K562 (cell line): ENCODE measurements at regions not wholly inside any gene's neighbourhood (a gene's known extent, or its start where the extent isn't known, plus 50 kb on each side); places are given as distances from the start of the nearest gene placed in this dataset.

Experiments
- ATF7 ChIP-seq: fragments of 450-650 bp; IDR thresholded peaks from 2 replicates; pipeline ENCODE4 v1.7.1; 2014; ENCODE audit warnings: mild to moderate bottlenecking, moderate library complexity
- BRD9 ChIP-seq: fragments of 450-650 bp; IDR thresholded peaks from 2 replicates; pipeline ENCODE4 v1.6.1; 2018; ENCODE audit warnings: low read depth; ENCODE audit not compliant: partially characterized antibody
- EP400 ChIP-seq: fragments of 450-650 bp; IDR thresholded peaks from 2 replicates; pipeline ENCODE4 v1.6.1; 2017; ENCODE audit warnings: antibody characterized with exemption, mild to moderate bottlenecking, moderate library complexity
- ETV6 ChIP-seq, 3 experiments: fragments of 150-350 bp in 1 of 3; sonication (generic) in 1 of 3; formaldehyde crosslinking in 1 of 3; IDR thresholded peaks; 2 replicates each; pipeline versions ENCODE4 v1.6.1 to v1.8.0; 2014 to 2022; ENCODE audit warnings: borderline replicate concordance in 2 of 3, low read depth in 2 of 3, antibody characterized with exemption in 1 of 3, low read length in 1 of 3, mild to moderate bottlenecking in 1 of 3, missing genetic modification reagents in 1 of 3
- GATAD2A ChIP-seq: fragments of 450-650 bp; IDR thresholded peaks from 2 replicates; pipeline ENCODE4 v1.6.1; 2017
- KAT7 ChIP-seq: sonication (generic); formaldehyde crosslinking; IDR thresholded peaks from 2 replicates; pipeline ENCODE4 v1.8.0; 2022; ENCODE audit warnings: missing genetic modification reagents, mild to moderate bottlenecking, borderline replicate concordance
- LEF1 ChIP-seq: fragments of 450-650 bp; IDR thresholded peaks from 2 replicates; pipeline ENCODE4 v1.6.1; 2016; ENCODE audit warnings: mild to moderate bottlenecking
- MTA3 ChIP-seq: fragments of 450-650 bp; formaldehyde crosslinking; IDR thresholded peaks from 2 replicates; pipeline ENCODE4 v1.6.1; 2017; ENCODE audit warnings: mild to moderate bottlenecking, borderline replicate concordance
- NCOA2 ChIP-seq, 2 experiments: fragments of 450-650 bp; IDR thresholded peaks; 2 replicates each; pipeline ENCODE4 v1.6.1; 2018; ENCODE audit warnings: mild to moderate bottlenecking in 2 of 2, moderate library complexity in 1 of 2; ENCODE audit not compliant: partially characterized antibody in 2 of 2
- SMARCA4 ChIP-seq: fragments of 450-650 bp; IDR thresholded peaks from 2 replicates; pipeline ENCODE4 v1.6.1; 2016
- TRIM24 ChIP-seq, 2 experiments: fragments of 450-650 bp; IDR thresholded peaks; 2 replicates each; pipeline ENCODE4 v1.6.1; 2016
- TF ChIP-seq, protein P1 (sequence below), 2 experiments: fragments of 450-650 bp; IDR thresholded peaks; 2 replicates each; pipeline ENCODE4 v1.6.1; 2018; ENCODE audit warnings: mild to moderate bottlenecking in 2 of 2, low read depth in 1 of 2; ENCODE audit not compliant: partially characterized antibody in 2 of 2
- TF ChIP-seq, protein P2 (sequence below): fragments of 450-650 bp; IDR thresholded peaks from 2 replicates; pipeline ENCODE4 v1.6.1; 2017; ENCODE audit warnings: antibody characterized with exemption, mild to moderate bottlenecking
- TF ChIP-seq, protein P3 (sequence below): sonication (generic); IDR thresholded peaks from 2 replicates; pipeline ENCODE4 v1.6.1; 2016

DNA sequence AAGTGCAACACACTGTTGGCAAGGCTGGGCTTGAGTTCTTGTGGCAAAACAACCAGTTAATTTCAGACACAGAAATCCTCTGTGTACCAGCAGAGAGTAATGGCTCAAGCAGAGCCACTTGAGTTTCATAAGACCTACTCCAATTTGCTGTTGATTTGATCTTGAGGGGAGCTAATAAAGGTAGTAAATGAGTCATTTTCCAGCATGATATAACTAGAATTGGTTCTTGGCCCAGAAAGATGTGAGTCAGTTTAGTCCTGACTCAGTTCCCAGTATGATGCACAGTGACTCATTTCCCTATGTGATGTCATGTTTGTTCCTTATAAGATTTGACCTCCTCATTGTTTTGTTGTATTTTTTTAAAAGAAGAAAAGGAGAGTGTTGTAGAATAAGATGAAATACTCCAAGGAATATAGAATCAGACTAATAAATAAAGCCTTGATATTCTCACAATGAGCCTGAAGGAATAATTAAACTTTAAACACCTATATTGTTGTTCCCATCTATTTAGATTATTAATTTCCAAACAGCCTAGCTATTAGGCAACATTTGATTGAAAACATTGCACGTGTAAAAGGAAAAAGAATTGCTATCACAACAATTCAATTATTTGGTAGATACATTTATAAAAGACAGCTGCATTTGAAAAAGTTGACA, 186.2 kb downstream of the REEP3 start (continued):
- TF ChIP-seq EP400 = peak; percentile 27; the same call in 1 of the 2 replicates
- TF ChIP-seq, protein P1, sequence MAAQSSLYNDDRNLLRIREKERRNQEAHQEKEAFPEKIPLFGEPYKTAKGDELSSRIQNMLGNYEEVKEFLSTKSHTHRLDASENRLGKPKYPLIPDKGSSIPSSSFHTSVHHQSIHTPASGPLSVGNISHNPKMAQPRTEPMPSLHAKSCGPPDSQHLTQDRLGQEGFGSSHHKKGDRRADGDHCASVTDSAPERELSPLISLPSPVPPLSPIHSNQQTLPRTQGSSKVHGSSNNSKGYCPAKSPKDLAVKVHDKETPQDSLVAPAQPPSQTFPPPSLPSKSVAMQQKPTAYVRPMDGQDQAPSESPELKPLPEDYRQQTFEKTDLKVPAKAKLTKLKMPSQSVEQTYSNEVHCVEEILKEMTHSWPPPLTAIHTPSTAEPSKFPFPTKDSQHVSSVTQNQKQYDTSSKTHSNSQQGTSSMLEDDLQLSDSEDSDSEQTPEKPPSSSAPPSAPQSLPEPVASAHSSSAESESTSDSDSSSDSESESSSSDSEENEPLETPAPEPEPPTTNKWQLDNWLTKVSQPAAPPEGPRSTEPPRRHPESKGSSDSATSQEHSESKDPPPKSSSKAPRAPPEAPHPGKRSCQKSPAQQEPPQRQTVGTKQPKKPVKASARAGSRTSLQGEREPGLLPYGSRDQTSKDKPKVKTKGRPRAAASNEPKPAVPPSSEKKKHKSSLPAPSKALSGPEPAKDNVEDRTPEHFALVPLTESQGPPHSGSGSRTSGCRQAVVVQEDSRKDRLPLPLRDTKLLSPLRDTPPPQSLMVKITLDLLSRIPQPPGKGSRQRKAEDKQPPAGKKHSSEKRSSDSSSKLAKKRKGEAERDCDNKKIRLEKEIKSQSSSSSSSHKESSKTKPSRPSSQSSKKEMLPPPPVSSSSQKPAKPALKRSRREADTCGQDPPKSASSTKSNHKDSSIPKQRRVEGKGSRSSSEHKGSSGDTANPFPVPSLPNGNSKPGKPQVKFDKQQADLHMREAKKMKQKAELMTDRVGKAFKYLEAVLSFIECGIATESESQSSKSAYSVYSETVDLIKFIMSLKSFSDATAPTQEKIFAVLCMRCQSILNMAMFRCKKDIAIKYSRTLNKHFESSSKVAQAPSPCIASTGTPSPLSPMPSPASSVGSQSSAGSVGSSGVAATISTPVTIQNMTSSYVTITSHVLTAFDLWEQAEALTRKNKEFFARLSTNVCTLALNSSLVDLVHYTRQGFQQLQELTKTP (IDR thresholded peaks at IDR 0.05; ENCODE audit: low read depth in 1 of 2, partially characterized antibody in 2 of 2) = peak in 1 of 2 experiments; percentile 91
- peak; percentile 62 for TF ChIP-seq BRD9
- TF ChIP-seq GATAD2A = no peak
- TF ChIP-seq, protein P2, sequence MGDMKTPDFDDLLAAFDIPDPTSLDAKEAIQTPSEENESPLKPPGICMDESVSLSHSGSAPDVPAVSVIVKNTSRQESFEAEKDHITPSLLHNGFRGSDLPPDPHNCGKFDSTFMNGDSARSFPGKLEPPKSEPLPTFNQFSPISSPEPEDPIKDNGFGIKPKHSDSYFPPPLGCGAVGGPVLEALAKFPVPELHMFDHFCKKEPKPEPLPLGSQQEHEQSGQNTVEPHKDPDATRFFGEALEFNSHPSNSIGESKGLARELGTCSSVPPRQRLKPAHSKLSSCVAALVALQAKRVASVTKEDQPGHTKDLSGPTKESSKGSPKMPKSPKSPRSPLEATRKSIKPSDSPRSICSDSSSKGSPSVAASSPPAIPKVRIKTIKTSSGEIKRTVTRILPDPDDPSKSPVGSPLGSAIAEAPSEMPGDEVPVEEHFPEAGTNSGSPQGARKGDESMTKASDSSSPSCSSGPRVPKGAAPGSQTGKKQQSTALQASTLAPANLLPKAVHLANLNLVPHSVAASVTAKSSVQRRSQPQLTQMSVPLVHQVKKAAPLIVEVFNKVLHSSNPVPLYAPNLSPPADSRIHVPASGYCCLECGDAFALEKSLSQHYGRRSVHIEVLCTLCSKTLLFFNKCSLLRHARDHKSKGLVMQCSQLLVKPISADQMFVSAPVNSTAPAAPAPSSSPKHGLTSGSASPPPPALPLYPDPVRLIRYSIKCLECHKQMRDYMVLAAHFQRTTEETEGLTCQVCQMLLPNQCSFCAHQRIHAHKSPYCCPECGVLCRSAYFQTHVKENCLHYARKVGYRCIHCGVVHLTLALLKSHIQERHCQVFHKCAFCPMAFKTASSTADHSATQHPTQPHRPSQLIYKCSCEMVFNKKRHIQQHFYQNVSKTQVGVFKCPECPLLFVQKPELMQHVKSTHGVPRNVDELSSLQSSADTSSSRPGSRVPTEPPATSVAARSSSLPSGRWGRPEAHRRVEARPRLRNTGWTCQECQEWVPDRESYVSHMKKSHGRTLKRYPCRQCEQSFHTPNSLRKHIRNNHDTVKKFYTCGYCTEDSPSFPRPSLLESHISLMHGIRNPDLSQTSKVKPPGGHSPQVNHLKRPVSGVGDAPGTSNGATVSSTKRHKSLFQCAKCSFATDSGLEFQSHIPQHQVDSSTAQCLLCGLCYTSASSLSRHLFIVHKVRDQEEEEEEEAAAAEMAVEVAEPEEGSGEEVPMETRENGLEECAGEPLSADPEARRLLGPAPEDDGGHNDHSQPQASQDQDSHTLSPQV = no peak
- 0 out of 2 replicates have a peak, but pooled peaks have one; percentile 26 for TF ChIP-seq LEF1
- peak in 1 of 2 experiments; percentile 58 for TF ChIP-seq NCOA2 (IDR thresholded peaks at IDR 0.05; ENCODE audit: partially characterized antibody in 2 of 2)
- TF ChIP-seq, protein P3, sequence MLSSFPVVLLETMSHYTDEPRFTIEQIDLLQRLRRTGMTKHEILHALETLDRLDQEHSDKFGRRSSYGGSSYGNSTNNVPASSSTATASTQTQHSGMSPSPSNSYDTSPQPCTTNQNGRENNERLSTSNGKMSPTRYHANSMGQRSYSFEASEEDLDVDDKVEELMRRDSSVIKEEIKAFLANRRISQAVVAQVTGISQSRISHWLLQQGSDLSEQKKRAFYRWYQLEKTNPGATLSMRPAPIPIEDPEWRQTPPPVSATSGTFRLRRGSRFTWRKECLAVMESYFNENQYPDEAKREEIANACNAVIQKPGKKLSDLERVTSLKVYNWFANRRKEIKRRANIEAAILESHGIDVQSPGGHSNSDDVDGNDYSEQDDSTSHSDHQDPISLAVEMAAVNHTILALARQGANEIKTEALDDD = peak; percentile 94
- peak; percentile 92 for TF ChIP-seq ATF7
- TF ChIP-seq SMARCA4 = peak; percentile 93
- TF ChIP-seq KAT7 = no peak
- TF ChIP-seq ETV6 (IDR thresholded peaks at IDR 0.05; ENCODE audit: borderline replicate concordance in 1 of 2, low read depth in 2 of 2, low read length in 1 of 2) = no peak
- TF ChIP-seq ETV6 (CRISPR knock-in tag; IDR thresholded peaks at IDR 0.05; ENCODE audit: borderline replicate concordance) = no peak
- no peak for TF ChIP-seq MTA3
- TF ChIP-seq TRIM24 (IDR thresholded peaks at IDR 0.05) = peak; percentile 86 to 96
